ENCODE measurements at regions not wholly inside any gene's neighbourhood (a gene's known extent, or its start where the extent isn't known, plus 50 kb on each side); places are given as distances from the start of the nearest gene placed in this dataset.
"Not testable (repeated sequence)": the region's sequence is repeated elsewhere in the genome, so short reads cannot be mapped to it uniquely, and the experiment has no call there.

- DNase-seq (ENCODE audit: low spot score in 2 of 2) = no peak
- Histone ChIP-seq H3K4me3 (no peak overlapping the region), H3K36me3 (no peaks in the 10 kb centered on the region), H3K4me1 (no peaks in the 10 kb centered on the region), H3K27ac (no peak overlapping the region), H3K9me3 (no peaks in the 10 kb centered on the region), H3K27me3 (no peaks in the 10 kb centered on the region)
- TF ChIP-seq CTCF (IDR thresholded peaks at IDR 0.05) = no peak
- WGBS, 2 donors = 80 to 81% methylated on average over 6 of the region's 6 CpGs
Measured at GRCh38 chr10:84626397-84627087, 298.2 kb downstream of the CCSER2 start.

- no peak for TF ChIP-seq POLR2A (IDR thresholded peaks at IDR 0.05)
Measured at GRCh38 chr10:84632866-84633265, 304.5 kb downstream of the CCSER2 start.

GRCh38 chr10:84634636-84635035, 306.2 kb downstream of the CCSER2 start:
- Histone ChIP-seq H3K27ac (no peak overlapping the region), H3K4me1 (no peaks in the 10 kb centered on the region), H3K36me3 (no peaks in the 10 kb centered on the region), H3K27me3 (no peaks in the 10 kb centered on the region), H3K9me3 (peaks cover 0 to 14% (median 0%) of the 10 kb centered on the region in 4 donors), H3K4me3 (no peak overlapping the region)
- 91 to 94% methylated on average over 5 of the region's 5 CpGs for WGBS, 2 donors
- TF ChIP-seq EP300 (IDR thresholded peaks at IDR 0.05) (no peak), CTCF (IDR thresholded peaks at IDR 0.05) (no peak), POLR2A (IDR thresholded peaks at IDR 0.05) (no peak)
- no peak for DNase-seq (ENCODE audit: low spot score in 2 of 2)

More at GRCh38 chr10:84632866-84633265, 304.5 kb downstream of the CCSER2 start:
- Histone ChIP-seq H3K27ac (no peak overlapping the region), H3K36me3 (no peaks in the 10 kb centered on the region), H3K4me1 (no peaks in the 10 kb centered on the region), H3K4me3 (no peak overlapping the region), H3K9me3 (peaks cover 0 to 11% (median 0%) of the 10 kb centered on the region in 4 donors), H3K27me3 (no peaks in the 10 kb centered on the region)
- no peak for DNase-seq (ENCODE audit: low spot score in 2 of 2)
- 82 to 83% methylated on average over 5 of the region's 5 CpGs for WGBS, 2 donors

GRCh38 chr10:84650628-84651027, 322.2 kb downstream of the CCSER2 start:
- not testable (repeated sequence) for H3K27me3 ChIP-seq; DNase-seq (ENCODE audit: low spot score in 2 of 2); H3K27ac ChIP-seq; H3K9me3 ChIP-seq; H3K4me3 ChIP-seq; H3K4me1 ChIP-seq; H3K36me3 ChIP-seq
- WGBS, 2 donors = 83 to 86% methylated on average over 1 of the region's 1 CpG

DNA sequence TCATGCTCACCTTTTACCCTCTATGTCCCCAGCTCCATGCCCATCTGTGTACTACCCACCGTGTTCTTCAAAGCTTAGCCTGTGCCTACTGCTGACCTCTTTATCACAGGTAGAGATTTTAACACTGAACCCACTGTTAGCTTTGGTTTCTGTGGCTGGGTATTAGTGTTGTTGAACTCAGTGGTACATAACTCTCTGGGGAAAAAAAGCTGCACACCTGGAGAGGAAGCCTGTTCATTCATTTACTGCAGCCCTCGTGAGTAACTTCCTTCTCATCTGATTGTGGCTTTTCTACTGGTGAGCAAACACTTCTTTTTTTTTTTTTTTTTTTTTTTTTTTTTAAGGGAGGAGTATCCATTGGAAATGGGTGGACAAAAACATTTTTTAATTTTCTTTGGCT, 326.3 kb downstream of the CCSER2 start:
- TF ChIP-seq CTCF (IDR thresholded peaks at IDR 0.05) (no peak), POLR2A (IDR thresholded peaks at IDR 0.05) (no peak)
- Histone ChIP-seq H3K4me3 (no peak overlapping the region), H3K4me1 (no peaks in the 10 kb centered on the region), H3K27ac (no peak overlapping the region), H3K27me3 (no peaks in the 10 kb centered on the region), H3K36me3 (no peaks in the 10 kb centered on the region), H3K9me3 (no peaks in the 10 kb centered on the region)
- WGBS, 2 donors = 40 to 44% methylated on average over 2 of the region's 2 CpGs
- no peak for DNase-seq (ENCODE audit: low spot score in 2 of 2)

DNA sequence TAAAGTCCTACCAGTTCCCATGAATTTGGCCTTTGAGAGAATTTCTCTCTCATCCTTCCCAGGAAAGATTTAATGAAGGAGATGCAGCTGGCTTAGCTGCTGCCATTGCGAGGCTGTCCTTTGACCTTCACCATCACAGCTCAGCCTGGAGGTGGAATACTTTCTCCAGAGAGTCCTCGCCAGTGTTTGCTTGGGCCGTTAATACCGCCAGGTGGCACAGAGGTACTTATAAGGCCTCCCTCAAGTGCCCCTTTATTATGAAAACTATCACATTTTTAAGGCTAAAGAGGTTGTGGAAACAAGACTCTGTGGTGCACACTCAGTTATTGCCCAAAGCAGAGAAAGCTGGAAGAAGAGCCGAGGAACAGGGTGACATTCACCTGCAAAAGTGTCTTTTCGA, 330.6 kb downstream of the CCSER2 start:
- Histone ChIP-seq H3K4me1 (no peaks in the 10 kb centered on the region), H3K27me3 (no peaks in the 10 kb centered on the region), H3K27ac (no peak overlapping the region), H3K36me3 (no peaks in the 10 kb centered on the region), H3K4me3 (no peak overlapping the region), H3K9me3 (no peaks in the 10 kb centered on the region)
- DNase-seq (ENCODE audit: low spot score in 2 of 2) = no peak
- TF ChIP-seq CTCF (IDR thresholded peaks at IDR 0.05) = no peak
- 85 to 87% methylated on average over 6 of the region's 6 CpGs for WGBS, 2 donors
